ENCODE measurements at regions not wholly inside any gene's neighbourhood (a gene's known extent, or its start where the extent isn't known, plus 50 kb on each side); places are given as distances from the start of the nearest gene placed in this dataset.

DNA sequence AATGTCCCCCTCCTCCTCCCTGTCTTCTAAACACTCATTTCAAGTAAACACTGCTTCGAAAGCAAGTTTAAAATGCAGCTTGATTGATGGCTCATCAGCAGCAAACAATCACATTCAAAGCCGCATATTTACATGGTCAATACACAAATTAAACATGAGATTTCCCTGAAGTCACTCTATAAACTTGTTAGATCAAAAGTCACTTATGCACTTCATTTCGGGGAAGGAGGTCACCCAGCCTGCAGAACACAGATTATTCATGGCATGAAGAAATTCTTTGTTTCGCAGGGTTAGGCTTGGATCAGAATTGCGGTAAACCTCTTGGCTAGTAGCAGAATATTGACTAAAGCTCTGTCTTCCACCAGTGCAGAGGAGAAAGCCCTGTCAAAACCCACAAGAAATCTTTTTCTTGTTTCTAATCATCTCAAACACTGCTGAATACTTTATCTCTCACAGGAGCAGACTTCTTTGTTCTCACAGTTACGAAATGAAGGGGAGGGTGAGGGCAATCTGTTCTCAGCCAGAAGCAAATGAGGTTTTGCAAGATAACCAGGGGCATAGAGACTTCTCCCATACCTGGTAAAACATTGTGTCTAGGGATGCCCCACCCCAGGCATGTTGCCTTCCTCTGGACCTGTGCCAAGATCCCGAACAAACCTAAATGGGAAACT is 133.3 kb upstream of the CHL1 start:
- ATAC-seq (ENCODE audit: low FRiP score): no peak
- H3K4me3 ChIP-seq (ENCODE audit: low read length in 2 of 2): no peak overlapping the region
- no peaks in the 10 kb centered on the region for H3K4me1 ChIP-seq (ENCODE audit: control insufficient read depth in 1 of 2, insufficient read depth in 2 of 2, low read length in 2 of 2)
- WGBS, 2 donors: 65 to 69% methylated on average over 7 of the region's 7 CpGs
- no peak for DNase-seq
- H3K27ac ChIP-seq (ENCODE audit: low read depth in 1 of 2, low read length in 2 of 2): no peak overlapping the region
- no peaks in the 10 kb centered on the region for H3K9me3 ChIP-seq (ENCODE audit: control insufficient read depth, low read length)
- no peaks in the 10 kb centered on the region for H3K36me3 ChIP-seq (ENCODE audit: control insufficient read depth in 1 of 2, insufficient read depth in 2 of 2, low read length in 1 of 2)
- intact Hi-C loops (cut with DNase I): no loop called here
- no peaks in the 10 kb centered on the region for H3K27me3 ChIP-seq (ENCODE audit: control insufficient read depth in 1 of 2, insufficient read depth in 2 of 2, low read length in 1 of 2)

- DNase-seq (no peak), ATAC-seq (ENCODE audit: low FRiP score) (no peak)
- Histone ChIP-seq H3K27me3 (ENCODE audit: control insufficient read depth in 1 of 2, insufficient read depth in 2 of 2, low read length in 1 of 2) (no peaks in the 10 kb centered on the region), H3K36me3 (ENCODE audit: control insufficient read depth in 1 of 2, insufficient read depth in 2 of 2, low read length in 1 of 2) (no peaks in the 10 kb centered on the region), H3K9me3 (ENCODE audit: control insufficient read depth, low read length) (no peaks in the 10 kb centered on the region), H3K27ac (ENCODE audit: low read depth in 1 of 2, low read length in 2 of 2) (no peak overlapping the region), H3K4me3 (ENCODE audit: low read length in 2 of 2) (no peak overlapping the region), H3K4me1 (ENCODE audit: control insufficient read depth in 1 of 2, insufficient read depth in 2 of 2, low read length in 2 of 2) (no peaks in the 10 kb centered on the region)
- intact Hi-C loops (cut with DNase I): no loop called here
- WGBS, 2 donors: 61 to 63% methylated on average over 1 of the region's 1 CpG
Observed at GRCh38 chr3:69690-70089, 126.9 kb upstream of the CHL1 start.

DNA sequence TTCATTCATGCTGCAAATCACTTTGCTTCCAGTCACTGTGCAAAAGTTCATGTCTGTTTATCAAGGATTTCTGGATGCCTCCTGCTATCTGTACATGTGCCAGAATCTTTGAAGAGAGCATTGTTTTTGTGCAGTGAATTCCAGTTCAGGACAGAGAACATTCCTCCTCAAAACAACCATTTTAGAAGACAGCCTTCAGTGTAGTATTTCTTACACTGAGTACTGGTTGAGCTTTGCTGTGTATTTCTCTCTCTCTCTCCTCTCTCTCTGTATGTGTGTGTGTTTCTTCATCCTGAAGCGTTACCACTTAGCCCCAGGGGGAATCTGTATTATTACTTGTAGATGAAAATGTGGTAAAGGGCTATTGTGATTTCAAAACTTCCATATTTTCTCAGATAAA is 123.8 kb upstream of the CHL1 start:
- no peak for DNase-seq
- H3K4me3 ChIP-seq (ENCODE audit: low read length in 2 of 2): no peak overlapping the region
- no peaks in the 10 kb centered on the region for H3K9me3 ChIP-seq (ENCODE audit: control insufficient read depth, low read length)
- H3K4me1 ChIP-seq (ENCODE audit: control insufficient read depth in 1 of 2, insufficient read depth in 2 of 2, low read length in 2 of 2): no peaks in the 10 kb centered on the region
- intact Hi-C loops (cut with DNase I): no loop called here
- no peak overlapping the region for H3K27ac ChIP-seq (ENCODE audit: low read depth in 1 of 2, low read length in 2 of 2)
- H3K27me3 ChIP-seq (ENCODE audit: control insufficient read depth in 1 of 2, insufficient read depth in 2 of 2, low read length in 1 of 2): no peaks in the 10 kb centered on the region
- ATAC-seq (ENCODE audit: low FRiP score): peak; percentile 66
- H3K36me3 ChIP-seq (ENCODE audit: control insufficient read depth in 1 of 2, insufficient read depth in 2 of 2, low read length in 1 of 2): no peaks in the 10 kb centered on the region
- 5 to 28% methylated on average over 1 of the region's 1 CpG for WGBS, 2 donors

- Histone ChIP-seq H3K9me3 (ENCODE audit: control insufficient read depth, low read length) (no peaks in the 10 kb centered on the region), H3K27ac (ENCODE audit: low read depth in 1 of 2, low read length in 2 of 2) (no peak overlapping the region), H3K4me1 (ENCODE audit: control insufficient read depth in 1 of 2, insufficient read depth in 2 of 2, low read length in 2 of 2) (no peaks in the 10 kb centered on the region), H3K4me3 (ENCODE audit: low read length in 2 of 2) (no peak overlapping the region), H3K36me3 (ENCODE audit: control insufficient read depth in 1 of 2, insufficient read depth in 2 of 2, low read length in 1 of 2) (no peaks in the 10 kb centered on the region), H3K27me3 (ENCODE audit: control insufficient read depth in 1 of 2, insufficient read depth in 2 of 2, low read length in 1 of 2) (no peaks in the 10 kb centered on the region)
- ATAC-seq (ENCODE audit: low FRiP score) (no peak), DNase-seq (no peak)
- intact Hi-C loops (cut with DNase I): no loop called here
- WGBS, 2 donors: 18 to 24% methylated on average over 2 of the region's 2 CpGs
Observed at GRCh38 chr3:73271-73670, 123.3 kb upstream of the CHL1 start.

- DNase-seq (no peak), ATAC-seq (ENCODE audit: low FRiP score) (no peak)
- Histone ChIP-seq H3K9me3 (ENCODE audit: control insufficient read depth, low read length) (no peaks in the 10 kb centered on the region), H3K27ac (ENCODE audit: low read depth in 1 of 2, low read length in 2 of 2) (no peak overlapping the region), H3K27me3 (ENCODE audit: control insufficient read depth in 1 of 2, insufficient read depth in 2 of 2, low read length in 1 of 2) (no peaks in the 10 kb centered on the region), H3K4me1 (ENCODE audit: control insufficient read depth in 1 of 2, insufficient read depth in 2 of 2, low read length in 2 of 2) (no peaks in the 10 kb centered on the region), H3K36me3 (ENCODE audit: control insufficient read depth in 1 of 2, insufficient read depth in 2 of 2, low read length in 1 of 2) (no peaks in the 10 kb centered on the region), H3K4me3 (ENCODE audit: low read length in 2 of 2) (no peak overlapping the region)
- 74 to 85% methylated on average over 3 of the region's 3 CpGs for WGBS, 2 donors
- intact Hi-C loops (cut with DNase I): no loop called here
Observed at GRCh38 chr3:74676-75243, 121.8 kb upstream of the CHL1 start.

GRCh38 chr3:75260-75659 is 121.3 kb upstream of the CHL1 start:
- H3K4me1 ChIP-seq (ENCODE audit: control insufficient read depth in 1 of 2, insufficient read depth in 2 of 2, low read length in 2 of 2): no peaks in the 10 kb centered on the region
- 50 to 57% methylated on average over 4 of the region's 4 CpGs for WGBS, 2 donors
- no peak overlapping the region for H3K4me3 ChIP-seq (ENCODE audit: low read length in 2 of 2)
- H3K9me3 ChIP-seq (ENCODE audit: control insufficient read depth, low read length): no peaks in the 10 kb centered on the region
- ATAC-seq (ENCODE audit: low FRiP score) (no peak), DNase-seq (no peak)
- H3K27me3 ChIP-seq (ENCODE audit: control insufficient read depth in 1 of 2, insufficient read depth in 2 of 2, low read length in 1 of 2): no peaks in the 10 kb centered on the region
- no peaks in the 10 kb centered on the region for H3K36me3 ChIP-seq (ENCODE audit: control insufficient read depth in 1 of 2, insufficient read depth in 2 of 2, low read length in 1 of 2)
- no peak overlapping the region for H3K27ac ChIP-seq (ENCODE audit: low read depth in 1 of 2, low read length in 2 of 2)
- intact Hi-C loops (cut with DNase I): no loop called here

GRCh38 chr3:79542-79941 is 117.0 kb upstream of the CHL1 start:
- H3K36me3 ChIP-seq (ENCODE audit: control insufficient read depth in 1 of 2, insufficient read depth in 2 of 2, low read length in 1 of 2): no peaks in the 10 kb centered on the region

DNA sequence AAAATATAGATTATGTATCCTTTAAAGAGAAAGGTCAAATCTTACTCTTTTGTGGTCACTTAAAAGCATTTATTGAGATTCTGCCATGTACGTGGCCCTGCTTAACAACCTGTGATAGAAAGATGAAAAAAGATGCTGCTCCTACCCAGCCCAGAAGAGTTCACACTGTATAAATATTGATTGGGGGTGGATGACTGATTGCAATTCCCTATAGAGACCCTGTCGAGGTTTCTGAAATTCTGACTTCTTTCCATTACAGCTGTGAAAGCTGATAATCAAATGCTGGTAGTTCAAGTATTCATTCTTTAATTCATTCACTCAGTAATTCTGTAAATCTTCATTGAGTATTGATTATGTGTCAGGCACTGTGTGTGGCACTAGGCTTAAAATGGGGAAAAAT is 114.1 kb upstream of the CHL1 start:
- intact Hi-C loops (cut with DNase I): no loop called here
- Histone ChIP-seq H3K27me3 (ENCODE audit: control insufficient read depth in 1 of 2, insufficient read depth in 2 of 2, low read length in 1 of 2) (no peaks in the 10 kb centered on the region), H3K27ac (ENCODE audit: low read depth in 1 of 2, low read length in 2 of 2) (no peak overlapping the region), H3K4me3 (ENCODE audit: low read length in 2 of 2) (no peak overlapping the region), H3K4me1 (ENCODE audit: control insufficient read depth in 1 of 2, insufficient read depth in 2 of 2, low read length in 2 of 2) (no peaks in the 10 kb centered on the region), H3K36me3 (ENCODE audit: control insufficient read depth in 1 of 2, insufficient read depth in 2 of 2, low read length in 1 of 2) (no peaks in the 10 kb centered on the region), H3K9me3 (ENCODE audit: control insufficient read depth, low read length) (peaks cover 1% of the 10 kb centered on the region)
- ATAC-seq (ENCODE audit: low FRiP score): no peak
- whole genome bisulfite sequencing, 2 donors: 58 to 59% methylated on average over 2 of the region's 2 CpGs
- DNase-seq: no peak

More at GRCh38 chr3:79542-79941, 117.0 kb upstream of the CHL1 start:
- DNase-seq: no peak
- no peak overlapping the region for H3K4me3 ChIP-seq (ENCODE audit: low read length in 2 of 2)
- no peaks in the 10 kb centered on the region for H3K4me1 ChIP-seq (ENCODE audit: control insufficient read depth in 1 of 2, insufficient read depth in 2 of 2, low read length in 2 of 2)
- no peaks in the 10 kb centered on the region for H3K27me3 ChIP-seq (ENCODE audit: control insufficient read depth in 1 of 2, insufficient read depth in 2 of 2, low read length in 1 of 2)
- 63 to 64% methylated on average over 2 of the region's 2 CpGs for WGBS, 2 donors
- no peak overlapping the region for H3K27ac ChIP-seq (ENCODE audit: low read depth in 1 of 2, low read length in 2 of 2)
- no peak for ATAC-seq (ENCODE audit: low FRiP score)
- intact Hi-C loops (cut with DNase I): no loop called here
- peaks cover 1% of the 10 kb centered on the region for H3K9me3 ChIP-seq (ENCODE audit: control insufficient read depth, low read length)

GRCh38 chr3:83096-83495 is 113.5 kb upstream of the CHL1 start:
- H3K27me3 ChIP-seq (ENCODE audit: control insufficient read depth in 1 of 2, insufficient read depth in 2 of 2, low read length in 1 of 2): no peaks in the 10 kb centered on the region
- no peak for ATAC-seq (ENCODE audit: low FRiP score)
- no peak overlapping the region for H3K27ac ChIP-seq (ENCODE audit: low read depth in 1 of 2, low read length in 2 of 2)
- no peaks in the 10 kb centered on the region for H3K36me3 ChIP-seq (ENCODE audit: control insufficient read depth in 1 of 2, insufficient read depth in 2 of 2, low read length in 1 of 2)
- DNase-seq: no peak
- peaks cover 1% of the 10 kb centered on the region for H3K9me3 ChIP-seq (ENCODE audit: control insufficient read depth, low read length)
- 80 to 83% methylated on average over 2 of the region's 2 CpGs for WGBS, 2 donors
- H3K4me1 ChIP-seq (ENCODE audit: control insufficient read depth in 1 of 2, insufficient read depth in 2 of 2, low read length in 2 of 2): no peaks in the 10 kb centered on the region
- no peak overlapping the region for H3K4me3 ChIP-seq (ENCODE audit: low read length in 2 of 2)
- intact Hi-C loops (cut with DNase I): no loop called here

All from aorta (tissue), 5 donors.